ENCODE measurements at regions not wholly inside any gene's neighbourhood (a gene's known extent, or its start where the extent isn't known, plus 50 kb on each side); places are given as distances from the start of the nearest gene placed in this dataset.

GRCh38 chr14:97723819-97724218, 926.6 kb downstream of the VRK1 start:
- peak in 1 of 35 experiments; percentile 37 for DNase-seq

GRCh38 chr14:97724265-97724731, 927.1 kb downstream of the VRK1 start:
- DNase-seq = peak in 24 of 35 experiments; percentile 13 to 65 (median 30)
- H3K4me3 Mint-ChIP-seq = peak overlapping the region; percentile 67 to 80 (median 76)
- no peaks in the 10 kb centered on the region for H3K27me3 ChIP-seq (replicated peaks in 1 of 2; ENCODE audit: control insufficient read depth in 2 of 2, extremely low read depth in 1 of 2, insufficient read depth in 2 of 2, low read length in 1 of 2)
- peaks cover 46 to 57% of the 10 kb centered on the region in 2 experiments for H3K4me1 ChIP-seq (ENCODE audit: control insufficient read depth in 1 of 2, extremely low read depth in 1 of 2, insufficient read depth in 2 of 2, low read length in 2 of 2)
- H3K27ac ChIP-seq (ENCODE audit: low read length) = peak overlapping the region; percentile 81
- no peaks in the 10 kb centered on the region for H3K36me3 ChIP-seq (ENCODE audit: control insufficient read depth in 2 of 2, extremely low read depth in 1 of 2, insufficient read depth in 1 of 2, low read length in 1 of 2)
- H3K9me3 ChIP-seq = no peaks in the 10 kb centered on the region
- WGBS (ENCODE audit: insufficient coverage) = 4% methylated on average over 9 of the region's 9 CpGs
- H3K36me3 Mint-ChIP-seq = no peaks in the 10 kb centered on the region
- ChIA-PET CTCF (interaction anchor here in 1 of 2 donors (0.5 to 0.9 kb wide), 2 partner anchors 98 to 1512 kb away, joined by 3 read pairs; no protein-coding TSS in a partner anchor), POLR2A (interaction anchor here in 1 of 2 donors (0.5 to 0.6 kb wide), 2 partner anchors 29 to 1869 kb away, joined by 3 to 4 read pairs; no protein-coding TSS in a partner anchor)
- H3K27me3 Mint-ChIP-seq = no peaks in the 10 kb centered on the region
- no peaks in the 10 kb centered on the region for H3K9me3 Mint-ChIP-seq
- peak overlapping the region; percentile 28 to 64 for H3K4me3 ChIP-seq (ENCODE audit: control insufficient read depth in 1 of 2, extremely low read depth in 1 of 2, low read length in 1 of 2)
- ATAC-seq (replicated peaks in 1 of 4) = peak; percentile 83 to 93 (median 92)
- H3K27ac Mint-ChIP-seq = peak overlapping the region; percentile 99
- H3K4me1 Mint-ChIP-seq = peaks cover 82 to 89% (median 87%) of the 10 kb centered on the region in 3 donors

More at GRCh38 chr14:97723819-97724218, 926.6 kb downstream of the VRK1 start:
- H3K36me3 Mint-ChIP-seq = no peaks in the 10 kb centered on the region
- H3K27me3 Mint-ChIP-seq = no peaks in the 10 kb centered on the region
- H3K36me3 ChIP-seq (ENCODE audit: control insufficient read depth in 2 of 2, extremely low read depth in 1 of 2, insufficient read depth in 1 of 2, low read length in 1 of 2) = no peaks in the 10 kb centered on the region
- peak overlapping the region; percentile 99 for H3K27ac Mint-ChIP-seq
- H3K27ac ChIP-seq (ENCODE audit: low read length) = peak overlapping the region; percentile 81
- 68% methylated on average over 6 of the region's 7 CpGs for WGBS (ENCODE audit: insufficient coverage)
- CTCF ChIA-PET = interaction anchor here in 1 of 2 donors (0.5 kb wide), 1 partner anchor 1512 kb away, joined by 3 read pairs; no protein-coding TSS in a partner anchor
- H3K9me3 ChIP-seq = no peaks in the 10 kb centered on the region
- peaks cover 50 to 61% of the 10 kb centered on the region in 2 experiments for H3K4me1 ChIP-seq (ENCODE audit: control insufficient read depth in 1 of 2, extremely low read depth in 1 of 2, insufficient read depth in 2 of 2, low read length in 2 of 2)
- POLR2A ChIA-PET = interaction anchor here in 1 of 2 donors (0.5 to 0.6 kb wide), 2 partner anchors 29 to 1870 kb away, joined by 3 to 4 read pairs; no protein-coding TSS in a partner anchor
- peaks cover 87 to 94% (median 91%) of the 10 kb centered on the region in 3 donors for H3K4me1 Mint-ChIP-seq
- no peaks in the 10 kb centered on the region for H3K27me3 ChIP-seq (replicated peaks in 1 of 2; ENCODE audit: control insufficient read depth in 2 of 2, extremely low read depth in 1 of 2, insufficient read depth in 2 of 2, low read length in 1 of 2)
- peak in 3 of 4 experiments; percentile 4 to 6 (median 5) for ATAC-seq (replicated peaks in 1 of 4)
- peak overlapping the region; percentile 28 to 64 for H3K4me3 ChIP-seq (ENCODE audit: control insufficient read depth in 1 of 2, extremely low read depth in 1 of 2, low read length in 1 of 2)
- H3K4me3 Mint-ChIP-seq = peak overlapping the region; percentile 67 to 80 (median 76)
- H3K9me3 Mint-ChIP-seq = no peaks in the 10 kb centered on the region

GRCh38 chr14:97726676-97727075, 929.5 kb downstream of the VRK1 start:
- Histone ChIP-seq H3K9me3 (no peaks in the 10 kb centered on the region), H3K27me3 (replicated peaks in 1 of 2; ENCODE audit: control insufficient read depth in 2 of 2, extremely low read depth in 1 of 2, insufficient read depth in 2 of 2, low read length in 1 of 2) (no peaks in the 10 kb centered on the region), H3K36me3 (ENCODE audit: control insufficient read depth in 2 of 2, extremely low read depth in 1 of 2, insufficient read depth in 1 of 2, low read length in 1 of 2) (no peaks in the 10 kb centered on the region), H3K4me3 (ENCODE audit: control insufficient read depth in 1 of 2, extremely low read depth in 1 of 2, low read length in 1 of 2) (no peak overlapping the region), H3K4me1 (ENCODE audit: control insufficient read depth in 1 of 2, extremely low read depth in 1 of 2, insufficient read depth in 2 of 2, low read length in 2 of 2) (peaks cover 51 to 53% of the 10 kb centered on the region in 2 experiments), H3K27ac (ENCODE audit: low read length) (peak overlapping the region; percentile 81)
- ATAC-seq (replicated peaks in 1 of 4) (peak in 1 of 4 experiments; percentile 9), DNase-seq (no peak)
- ChIA-PET POLR2A (interaction anchor here (0.6 to 0.7 kb wide), 2 partner anchors 24 to 323 kb away, joined by 3 to 8 read pairs; no protein-coding TSS in a partner anchor), CTCF (interaction anchor here in 1 of 2 donors (0.7 kb wide), 1 partner anchor 28 kb away, joined by 5 read pairs; no protein-coding TSS in a partner anchor)
- 72% methylated on average over 3 of the region's 3 CpGs for WGBS (ENCODE audit: insufficient coverage)
- H3K4me1 Mint-ChIP-seq = peaks cover 73 to 78% (median 76%) of the 10 kb centered on the region in 3 donors
- H3K27me3 Mint-ChIP-seq = no peaks in the 10 kb centered on the region
- no peaks in the 10 kb centered on the region for H3K36me3 Mint-ChIP-seq
- no peaks in the 10 kb centered on the region for H3K9me3 Mint-ChIP-seq
- peak overlapping the region in 2 of 3 donors; percentile 2 to 76 for H3K4me3 Mint-ChIP-seq
- peak overlapping the region; percentile 92 to 99 for H3K27ac Mint-ChIP-seq

GRCh38 chr14:97730706-97731105, 933.5 kb downstream of the VRK1 start:
- 60% methylated on average over 3 of the region's 4 CpGs for WGBS (ENCODE audit: insufficient coverage)
- Mint-ChIP-seq H3K36me3 (no peaks in the 10 kb centered on the region), H3K27ac (peak overlapping the region; percentile 62 to 81), H3K4me3 (peak overlapping the region in 1 of 3 donors; percentile 22), H3K4me1 (peaks cover 40 to 42% (median 41%) of the 10 kb centered on the region in 3 donors), H3K9me3 (peaks cover 0 to 3% (median 0%) of the 10 kb centered on the region in 3 donors), H3K27me3 (no peaks in the 10 kb centered on the region)
- Histone ChIP-seq H3K36me3 (ENCODE audit: control insufficient read depth in 2 of 2, extremely low read depth in 1 of 2, insufficient read depth in 1 of 2, low read length in 1 of 2) (no peaks in the 10 kb centered on the region), H3K27me3 (replicated peaks in 1 of 2; ENCODE audit: control insufficient read depth in 2 of 2, extremely low read depth in 1 of 2, insufficient read depth in 2 of 2, low read length in 1 of 2) (no peaks in the 10 kb centered on the region), H3K27ac (ENCODE audit: low read length) (no peak overlapping the region), H3K4me3 (ENCODE audit: control insufficient read depth in 1 of 2, extremely low read depth in 1 of 2, low read length in 1 of 2) (no peak overlapping the region), H3K9me3 (no peaks in the 10 kb centered on the region), H3K4me1 (ENCODE audit: control insufficient read depth in 1 of 2, extremely low read depth in 1 of 2, insufficient read depth in 2 of 2, low read length in 2 of 2) (peaks cover 21 to 23% of the 10 kb centered on the region in 2 experiments)
- ChIA-PET CTCF (no interaction called here), POLR2A (no interaction called here)
- DNase-seq (no peak), ATAC-seq (replicated peaks in 1 of 4) (peak; percentile 46 to 78 (median 61))

GRCh38 chr14:97731800-97732199, 934.6 kb downstream of the VRK1 start:
- no peak overlapping the region for H3K27ac ChIP-seq (ENCODE audit: low read length)
- CTCF ChIA-PET = interaction anchor here in 1 of 2 donors (0.7 kb wide), 1 partner anchor 1011 kb away, joined by 3 read pairs; no protein-coding TSS in a partner anchor
- no peak for DNase-seq
- H3K27me3 ChIP-seq (replicated peaks in 1 of 2; ENCODE audit: control insufficient read depth in 2 of 2, extremely low read depth in 1 of 2, insufficient read depth in 2 of 2, low read length in 1 of 2) = no peaks in the 10 kb centered on the region
- peaks cover 12 to 14% of the 10 kb centered on the region in 2 experiments for H3K4me1 ChIP-seq (ENCODE audit: control insufficient read depth in 1 of 2, extremely low read depth in 1 of 2, insufficient read depth in 2 of 2, low read length in 2 of 2)
- ATAC-seq (replicated peaks in 1 of 4) = no peak
- peaks cover 30 to 31% (median 31%) of the 10 kb centered on the region in 3 donors for H3K4me1 Mint-ChIP-seq
- H3K36me3 ChIP-seq (ENCODE audit: control insufficient read depth in 2 of 2, extremely low read depth in 1 of 2, insufficient read depth in 1 of 2, low read length in 1 of 2) = no peaks in the 10 kb centered on the region
- peaks cover 0 to 3% (median 0%) of the 10 kb centered on the region in 3 donors for H3K9me3 Mint-ChIP-seq
- H3K4me3 ChIP-seq (ENCODE audit: control insufficient read depth in 1 of 2, extremely low read depth in 1 of 2, low read length in 1 of 2) = no peak overlapping the region
- H3K36me3 Mint-ChIP-seq = no peaks in the 10 kb centered on the region
- H3K9me3 ChIP-seq = no peaks in the 10 kb centered on the region
- peak overlapping the region in 1 of 2 donors; percentile 52 for H3K27ac Mint-ChIP-seq
- no peaks in the 10 kb centered on the region for H3K27me3 Mint-ChIP-seq
- 100% methylated on average over 1 of the region's 2 CpGs for WGBS (ENCODE audit: insufficient coverage)
- POLR2A ChIA-PET = interaction anchor here (0.6 to 0.7 kb wide), 2 partner anchors 11 to 17 kb away, joined by 5 to 8 read pairs; no protein-coding TSS in a partner anchor
- no peak overlapping the region for H3K4me3 Mint-ChIP-seq

GRCh38 chr14:97747316-97747715, 950.1 kb downstream of the VRK1 start:
- ATAC-seq (replicated peaks in 1 of 4) (no peak), DNase-seq (no peak)
- Histone ChIP-seq H3K27ac (ENCODE audit: low read length) (no peak overlapping the region), H3K36me3 (ENCODE audit: control insufficient read depth in 2 of 2, extremely low read depth in 1 of 2, insufficient read depth in 1 of 2, low read length in 1 of 2) (no peaks in the 10 kb centered on the region), H3K27me3 (replicated peaks in 1 of 2; ENCODE audit: control insufficient read depth in 2 of 2, extremely low read depth in 1 of 2, insufficient read depth in 2 of 2, low read length in 1 of 2) (no peaks in the 10 kb centered on the region), H3K4me3 (ENCODE audit: control insufficient read depth in 1 of 2, extremely low read depth in 1 of 2, low read length in 1 of 2) (no peak overlapping the region), H3K4me1 (ENCODE audit: control insufficient read depth in 1 of 2, extremely low read depth in 1 of 2, insufficient read depth in 2 of 2, low read length in 2 of 2) (no peaks in the 10 kb centered on the region), H3K9me3 (no peaks in the 10 kb centered on the region)
- POLR2A ChIA-PET = no interaction called here
- H3K4me1 Mint-ChIP-seq = peaks cover 0 to 6% (median 3%) of the 10 kb centered on the region in 3 donors
- peaks cover 3% of the 10 kb centered on the region for H3K36me3 Mint-ChIP-seq
- CTCF ChIA-PET = no interaction called here
- H3K9me3 Mint-ChIP-seq = peaks cover 0 to 8% (median 0%) of the 10 kb centered on the region in 3 donors
- no peak overlapping the region for H3K4me3 Mint-ChIP-seq
- WGBS (ENCODE audit: insufficient coverage) = 50% methylated on average over 1 of the region's 2 CpGs
- no peak overlapping the region for H3K27ac Mint-ChIP-seq
- no peaks in the 10 kb centered on the region for H3K27me3 Mint-ChIP-seq
